Liver (tissue), 8 donors: ENCODE measurements at regions not wholly inside any gene's neighbourhood (a gene's known extent, or its start where the extent isn't known, plus 50 kb on each side); places are given as distances from the start of the nearest gene placed in this dataset.

ENCODE experiments used
- DNase-seq: peaks from one replicate; pipeline ENCODE4 v3.0.0-alpha.2; 2017; ENCODE audit warnings: low spot score
- H3K27ac ChIP-seq, 2 donors: one replicate each; pipeline ENCODE4 v1.7.0; 2013; ENCODE audit warnings: inconsistent platforms in 2 of 2, low read length in 2 of 2, control low read depth in 1 of 2, low read depth in 1 of 2, mild to moderate bottlenecking in 1 of 2
- H3K27me3 ChIP-seq, 4 donors: one replicate each; pipeline versions ENCODE4 v1.6.1 to v1.7.0; 2013; ENCODE audit warnings: low read length in 3 of 4, inconsistent platforms in 1 of 4, mild to moderate bottlenecking in 1 of 4, moderate library complexity in 1 of 4; ENCODE audit not compliant: control insufficient read depth in 4 of 4, insufficient read depth in 4 of 4
- H3K36me3 ChIP-seq, 4 donors: one replicate each; pipeline versions ENCODE4 v1.6.1 to v1.7.0; 2013; ENCODE audit warnings: low read length in 3 of 4, mild to moderate bottlenecking in 3 of 4, low read depth in 1 of 4, moderate library complexity in 1 of 4; ENCODE audit not compliant: control insufficient read depth in 4 of 4, insufficient read depth in 3 of 4
- H3K4me1 ChIP-seq, 4 donors: one replicate each; pipeline versions ENCODE4 v1.6.1 to v1.7.0; 2013; ENCODE audit warnings: low read length in 3 of 4, mild to moderate bottlenecking in 3 of 4, moderate library complexity in 1 of 4; ENCODE audit not compliant: control insufficient read depth in 4 of 4, insufficient read depth in 4 of 4
- H3K4me3 ChIP-seq, 3 donors: one replicate each; pipeline versions ENCODE4 v1.6.1 to v1.7.0; 2013; ENCODE audit warnings: low read length in 3 of 3, control low read depth in 1 of 3, low read depth in 1 of 3, mild to moderate bottlenecking in 1 of 3
- H3K9ac ChIP-seq, 2 donors: one replicate each; pipeline ENCODE4 v1.7.0; 2013; ENCODE audit warnings: low read length in 2 of 2, mild to moderate bottlenecking in 2 of 2, moderate library complexity in 2 of 2, control low read depth in 1 of 2, low read depth in 1 of 2
- H3K9me3 ChIP-seq, 4 donors: one replicate each; pipeline versions ENCODE4 v1.6.1 to v1.7.0; 2013; ENCODE audit warnings: low read length in 3 of 4; ENCODE audit not compliant: control insufficient read depth in 4 of 4
- EGR1 ChIP-seq, 2 donors: IDR thresholded peaks; 2 replicates each; pipeline ENCODE4 v1.6.1; 2016 to 2018; ENCODE audit warnings: antibody characterized with exemption in 2 of 2, low read depth in 2 of 2
- FOXA1 ChIP-seq: IDR thresholded peaks from 2 replicates; pipeline ENCODE4 v1.6.1; 2016; ENCODE audit warnings: antibody characterized with exemption
- GABPA ChIP-seq, 2 donors: IDR thresholded peaks in 1 of 2; conservative IDR thresholded peaks in 1 of 2; 2 replicates each; pipeline ENCODE4 v1.6.1; 2016; ENCODE audit warnings: antibody characterized with exemption in 2 of 2, mild to moderate bottlenecking in 1 of 2, moderate library complexity in 1 of 2
- HNF4A ChIP-seq, 2 donors: conservative IDR thresholded peaks; 2 replicates each; pipeline ENCODE4 v1.6.1; 2016; ENCODE audit warnings: antibody characterized with exemption in 2 of 2, mild to moderate bottlenecking in 2 of 2
- HNF4G ChIP-seq: IDR thresholded peaks from 2 replicates; pipeline ENCODE4 v1.6.1; 2016; ENCODE audit warnings: antibody characterized with exemption
- JUND ChIP-seq, 2 donors: IDR thresholded peaks; 2 replicates each; pipeline ENCODE4 v1.6.1; 2016; ENCODE audit warnings: antibody characterized with exemption in 2 of 2
- NR2F2 ChIP-seq: IDR thresholded peaks from 2 replicates; pipeline ENCODE4 v1.6.1; 2016; ENCODE audit warnings: antibody characterized with exemption
- RXRA ChIP-seq, 2 donors: IDR thresholded peaks; 2 replicates each; pipeline ENCODE4 v1.6.1; 2017 to 2018; ENCODE audit warnings: antibody characterized with exemption in 2 of 2, mild to moderate bottlenecking in 1 of 2
- TAF1 ChIP-seq: conservative IDR thresholded peaks from 2 replicates; pipeline ENCODE4 v1.6.1; 2016; ENCODE audit warnings: antibody characterized with exemption, mild to moderate bottlenecking
- YY1 ChIP-seq: IDR thresholded peaks from 2 replicates; pipeline ENCODE4 v1.6.1; 2016; ENCODE audit warnings: antibody characterized with exemption, mild to moderate bottlenecking
- WGBS: extraction: QIAGEN DNeasy Blood & Tissue Kit; methylation state at CpG from one replicate; pipeline ENCODE4 v1.1.7; 2013; 5-methylcytosine and 5-hydroxymethylcytosine counted together
- TF ChIP-seq, protein P1 (sequence below): IDR thresholded peaks from 2 replicates; pipeline ENCODE4 v1.6.1; 2016; ENCODE audit warnings: antibody characterized with exemption, mild to moderate bottlenecking
- TF ChIP-seq, protein P2 (sequence below): fragments of 150-350 bp; IDR thresholded peaks from 2 replicates; pipeline ENCODE4 v1.5.1; 2017; ENCODE audit warnings: improper control_type of control experiment, low read depth, low read length; ENCODE audit not compliant: missing input control
- TF ChIP-seq, protein P3 (sequence below): IDR thresholded peaks from 2 replicates; pipeline ENCODE4 v1.6.1; 2016; ENCODE audit warnings: antibody characterized with exemption
- TF ChIP-seq, protein P4 (sequence below): IDR thresholded peaks from 2 replicates; pipeline ENCODE4 v1.6.1; 2016; ENCODE audit warnings: antibody characterized with exemption
- donor health status: healthy.
- donor health status: healthy.
- donor health status: healthy.
- donor health status: healthy.
- donor health status: healthy.

DNA sequence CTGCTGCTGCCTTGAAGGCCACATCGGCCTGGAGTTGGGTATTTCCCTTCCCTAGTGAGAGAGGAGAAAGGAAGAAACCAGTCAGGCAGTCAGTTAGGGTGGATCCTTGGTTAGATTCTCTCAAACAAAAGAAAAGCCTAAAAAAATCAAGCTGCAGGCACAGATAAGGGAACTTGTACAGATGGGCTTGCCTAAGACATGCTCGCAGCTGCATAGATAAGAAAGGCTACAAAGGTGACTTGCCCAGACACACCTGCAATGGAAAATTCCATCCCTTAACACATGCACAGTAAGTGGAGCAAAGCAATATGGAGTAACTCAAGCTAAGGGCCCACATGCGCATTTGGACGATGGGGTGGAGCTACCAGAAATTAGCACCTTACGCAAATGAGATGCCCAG, 199.7 kb upstream of the ARPP21 start:
- Histone ChIP-seq H3K27me3 (no peaks in the 10 kb centered on the region), H3K9ac (no peak overlapping the region), H3K9me3 (no peaks in the 10 kb centered on the region), H3K4me3 (no peak overlapping the region), H3K4me1 (peaks cover 0 to 5% (median under 1%) of the 10 kb centered on the region in 4 donors), H3K36me3 (no peaks in the 10 kb centered on the region), H3K27ac (no peak overlapping the region)
- no peak for DNase-seq
- TF ChIP-seq EGR1 (IDR thresholded peaks at IDR 0.05; ENCODE audit: low read depth in 2 of 2): no peak
- no peak for TF ChIP-seq GABPA (IDR thresholded peaks at IDR 0.05 in 1 of 2, conservative IDR thresholded peaks at IDR 0.05 in 1 of 2)
- WGBS: 96% methylated on average over 5 of the region's 5 CpGs

DNA sequence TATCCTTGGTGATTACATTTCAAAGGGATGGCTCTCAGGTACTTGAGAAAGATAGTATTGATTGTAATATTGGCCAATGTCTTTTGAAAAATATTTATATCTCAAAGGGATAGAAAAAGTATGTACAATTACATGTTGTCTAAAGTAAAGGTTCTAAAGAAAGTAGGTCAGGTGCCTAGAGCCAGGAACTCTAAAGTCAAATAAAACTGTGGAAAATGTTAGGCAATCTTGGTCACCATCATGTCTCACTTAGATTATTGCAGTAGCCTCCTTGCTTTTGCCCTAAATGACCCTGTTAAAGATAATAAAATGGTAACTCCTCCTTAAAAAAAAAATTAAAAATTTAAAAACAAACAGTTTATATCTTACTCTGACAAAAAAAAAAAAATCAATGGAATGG, 198.5 kb upstream of the ARPP21 start:
- Histone ChIP-seq H3K4me1 (peaks cover 0 to 5% (median under 1%) of the 10 kb centered on the region in 4 donors), H3K27ac (no peak overlapping the region), H3K9me3 (no peaks in the 10 kb centered on the region), H3K36me3 (no peaks in the 10 kb centered on the region), H3K9ac (no peak overlapping the region), H3K27me3 (no peaks in the 10 kb centered on the region), H3K4me3 (no peak overlapping the region)
- no peak for DNase-seq
- TF ChIP-seq NR2F2 (no peak), YY1 (no peak), FOXA1 (no peak), GABPA (IDR thresholded peaks at IDR 0.05 in 1 of 2, conservative IDR thresholded peaks at IDR 0.05 in 1 of 2) (no peak), RXRA (IDR thresholded peaks at IDR 0.05) (peak in 1 of 2 donors; percentile 32), TAF1 (no peak), HNF4A (conservative IDR thresholded peaks at IDR 0.05) (peak in 1 of 2 donors; percentile 16), JUND (IDR thresholded peaks at IDR 0.05) (no peak), HNF4G (no peak)
- TF ChIP-seq, protein P1, sequence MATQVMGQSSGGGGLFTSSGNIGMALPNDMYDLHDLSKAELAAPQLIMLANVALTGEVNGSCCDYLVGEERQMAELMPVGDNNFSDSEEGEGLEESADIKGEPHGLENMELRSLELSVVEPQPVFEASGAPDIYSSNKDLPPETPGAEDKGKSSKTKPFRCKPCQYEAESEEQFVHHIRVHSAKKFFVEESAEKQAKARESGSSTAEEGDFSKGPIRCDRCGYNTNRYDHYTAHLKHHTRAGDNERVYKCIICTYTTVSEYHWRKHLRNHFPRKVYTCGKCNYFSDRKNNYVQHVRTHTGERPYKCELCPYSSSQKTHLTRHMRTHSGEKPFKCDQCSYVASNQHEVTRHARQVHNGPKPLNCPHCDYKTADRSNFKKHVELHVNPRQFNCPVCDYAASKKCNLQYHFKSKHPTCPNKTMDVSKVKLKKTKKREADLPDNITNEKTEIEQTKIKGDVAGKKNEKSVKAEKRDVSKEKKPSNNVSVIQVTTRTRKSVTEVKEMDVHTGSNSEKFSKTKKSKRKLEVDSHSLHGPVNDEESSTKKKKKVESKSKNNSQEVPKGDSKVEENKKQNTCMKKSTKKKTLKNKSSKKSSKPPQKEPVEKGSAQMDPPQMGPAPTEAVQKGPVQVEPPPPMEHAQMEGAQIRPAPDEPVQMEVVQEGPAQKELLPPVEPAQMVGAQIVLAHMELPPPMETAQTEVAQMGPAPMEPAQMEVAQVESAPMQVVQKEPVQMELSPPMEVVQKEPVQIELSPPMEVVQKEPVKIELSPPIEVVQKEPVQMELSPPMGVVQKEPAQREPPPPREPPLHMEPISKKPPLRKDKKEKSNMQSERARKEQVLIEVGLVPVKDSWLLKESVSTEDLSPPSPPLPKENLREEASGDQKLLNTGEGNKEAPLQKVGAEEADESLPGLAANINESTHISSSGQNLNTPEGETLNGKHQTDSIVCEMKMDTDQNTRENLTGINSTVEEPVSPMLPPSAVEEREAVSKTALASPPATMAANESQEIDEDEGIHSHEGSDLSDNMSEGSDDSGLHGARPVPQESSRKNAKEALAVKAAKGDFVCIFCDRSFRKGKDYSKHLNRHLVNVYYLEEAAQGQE: no peak
- TF ChIP-seq, protein P2, sequence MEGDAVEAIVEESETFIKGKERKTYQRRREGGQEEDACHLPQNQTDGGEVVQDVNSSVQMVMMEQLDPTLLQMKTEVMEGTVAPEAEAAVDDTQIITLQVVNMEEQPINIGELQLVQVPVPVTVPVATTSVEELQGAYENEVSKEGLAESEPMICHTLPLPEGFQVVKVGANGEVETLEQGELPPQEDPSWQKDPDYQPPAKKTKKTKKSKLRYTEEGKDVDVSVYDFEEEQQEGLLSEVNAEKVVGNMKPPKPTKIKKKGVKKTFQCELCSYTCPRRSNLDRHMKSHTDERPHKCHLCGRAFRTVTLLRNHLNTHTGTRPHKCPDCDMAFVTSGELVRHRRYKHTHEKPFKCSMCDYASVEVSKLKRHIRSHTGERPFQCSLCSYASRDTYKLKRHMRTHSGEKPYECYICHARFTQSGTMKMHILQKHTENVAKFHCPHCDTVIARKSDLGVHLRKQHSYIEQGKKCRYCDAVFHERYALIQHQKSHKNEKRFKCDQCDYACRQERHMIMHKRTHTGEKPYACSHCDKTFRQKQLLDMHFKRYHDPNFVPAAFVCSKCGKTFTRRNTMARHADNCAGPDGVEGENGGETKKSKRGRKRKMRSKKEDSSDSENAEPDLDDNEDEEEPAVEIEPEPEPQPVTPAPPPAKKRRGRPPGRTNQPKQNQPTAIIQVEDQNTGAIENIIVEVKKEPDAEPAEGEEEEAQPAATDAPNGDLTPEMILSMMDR: no peak
- TF ChIP-seq, protein P3, sequence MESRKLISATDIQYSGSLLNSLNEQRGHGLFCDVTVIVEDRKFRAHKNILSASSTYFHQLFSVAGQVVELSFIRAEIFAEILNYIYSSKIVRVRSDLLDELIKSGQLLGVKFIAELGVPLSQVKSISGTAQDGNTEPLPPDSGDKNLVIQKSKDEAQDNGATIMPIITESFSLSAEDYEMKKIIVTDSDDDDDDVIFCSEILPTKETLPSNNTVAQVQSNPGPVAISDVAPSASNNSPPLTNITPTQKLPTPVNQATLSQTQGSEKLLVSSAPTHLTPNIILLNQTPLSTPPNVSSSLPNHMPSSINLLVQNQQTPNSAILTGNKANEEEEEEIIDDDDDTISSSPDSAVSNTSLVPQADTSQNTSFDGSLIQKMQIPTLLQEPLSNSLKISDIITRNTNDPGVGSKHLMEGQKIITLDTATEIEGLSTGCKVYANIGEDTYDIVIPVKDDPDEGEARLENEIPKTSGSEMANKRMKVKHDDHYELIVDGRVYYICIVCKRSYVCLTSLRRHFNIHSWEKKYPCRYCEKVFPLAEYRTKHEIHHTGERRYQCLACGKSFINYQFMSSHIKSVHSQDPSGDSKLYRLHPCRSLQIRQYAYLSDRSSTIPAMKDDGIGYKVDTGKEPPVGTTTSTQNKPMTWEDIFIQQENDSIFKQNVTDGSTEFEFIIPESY: no peak
- TF ChIP-seq, protein P4, sequence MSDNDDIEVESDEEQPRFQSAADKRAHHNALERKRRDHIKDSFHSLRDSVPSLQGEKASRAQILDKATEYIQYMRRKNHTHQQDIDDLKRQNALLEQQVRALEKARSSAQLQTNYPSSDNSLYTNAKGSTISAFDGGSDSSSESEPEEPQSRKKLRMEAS: no peak
